Mammary epithelial cell (primary cell): ENCODE measurements at regions not wholly inside any gene's neighbourhood (a gene's known extent, or its start where the extent isn't known, plus 50 kb on each side); places are given as distances from the start of the nearest gene placed in this dataset.

Experiments used
- EZH2 ChIP-seq: IDR thresholded peaks from 2 replicates; pipeline ENCODE4 v1.6.1; 2012; ENCODE audit warnings: low read length, inconsistent platforms, borderline replicate concordance
- TF ChIP-seq, protein P1 (sequence below), 2 donors: IDR thresholded peaks in 1 of 2; conservative IDR thresholded peaks in 1 of 2; 2 replicates each; pipeline ENCODE4 v1.5.1; 2011 to 2012; ENCODE audit warnings: inconsistent platforms in 2 of 2, low read length in 2 of 2, mild to moderate bottlenecking in 2 of 2, control low read depth in 1 of 2, low read depth in 1 of 2; ENCODE audit not compliant: insufficient read depth in 1 of 2; ENCODE audit errors: extremely low read depth in 1 of 2

GRCh38 chr6:98416027-98416426 is 418.3 kb upstream of the POU3F2 start:
- TF ChIP-seq, protein P1, sequence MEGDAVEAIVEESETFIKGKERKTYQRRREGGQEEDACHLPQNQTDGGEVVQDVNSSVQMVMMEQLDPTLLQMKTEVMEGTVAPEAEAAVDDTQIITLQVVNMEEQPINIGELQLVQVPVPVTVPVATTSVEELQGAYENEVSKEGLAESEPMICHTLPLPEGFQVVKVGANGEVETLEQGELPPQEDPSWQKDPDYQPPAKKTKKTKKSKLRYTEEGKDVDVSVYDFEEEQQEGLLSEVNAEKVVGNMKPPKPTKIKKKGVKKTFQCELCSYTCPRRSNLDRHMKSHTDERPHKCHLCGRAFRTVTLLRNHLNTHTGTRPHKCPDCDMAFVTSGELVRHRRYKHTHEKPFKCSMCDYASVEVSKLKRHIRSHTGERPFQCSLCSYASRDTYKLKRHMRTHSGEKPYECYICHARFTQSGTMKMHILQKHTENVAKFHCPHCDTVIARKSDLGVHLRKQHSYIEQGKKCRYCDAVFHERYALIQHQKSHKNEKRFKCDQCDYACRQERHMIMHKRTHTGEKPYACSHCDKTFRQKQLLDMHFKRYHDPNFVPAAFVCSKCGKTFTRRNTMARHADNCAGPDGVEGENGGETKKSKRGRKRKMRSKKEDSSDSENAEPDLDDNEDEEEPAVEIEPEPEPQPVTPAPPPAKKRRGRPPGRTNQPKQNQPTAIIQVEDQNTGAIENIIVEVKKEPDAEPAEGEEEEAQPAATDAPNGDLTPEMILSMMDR (conservative IDR thresholded peaks at IDR 0.05 in 1 of 2, IDR thresholded peaks at IDR 0.05 in 1 of 2; ENCODE audit: extremely low read depth in 1 of 2, insufficient read depth in 1 of 2, low read depth in 1 of 2, low read length in 2 of 2), result no peak
- no peak for TF ChIP-seq EZH2
